T47D (cell line): ENCODE measurements at regions not wholly inside any gene's neighbourhood (a gene's known extent, or its start where the extent isn't known, plus 50 kb on each side); places are given as distances from the start of the nearest gene placed in this dataset.

Experiments
- DNase-seq, 2 experiments: peaks; one replicate each; pipeline versions ENCODE4 v3.0.0 to v3.0.0-alpha.2; 2011 to 2012; ENCODE audit warnings: low read depth in 1 of 2, low spot score in 1 of 2
- JUND ChIP-seq: IDR thresholded peaks from 2 replicates; pipeline ENCODE4 v1.6.1; 2012; ENCODE audit warnings: low read depth
- in situ Hi-C: cut with HindIII; loops from 2 replicates; pipeline ENCODE4 v1.10.0; 2016; ENCODE audit warnings: low sequenced_read_pairs, low pct_unique_long_range_greater_than_20kb

DNA sequence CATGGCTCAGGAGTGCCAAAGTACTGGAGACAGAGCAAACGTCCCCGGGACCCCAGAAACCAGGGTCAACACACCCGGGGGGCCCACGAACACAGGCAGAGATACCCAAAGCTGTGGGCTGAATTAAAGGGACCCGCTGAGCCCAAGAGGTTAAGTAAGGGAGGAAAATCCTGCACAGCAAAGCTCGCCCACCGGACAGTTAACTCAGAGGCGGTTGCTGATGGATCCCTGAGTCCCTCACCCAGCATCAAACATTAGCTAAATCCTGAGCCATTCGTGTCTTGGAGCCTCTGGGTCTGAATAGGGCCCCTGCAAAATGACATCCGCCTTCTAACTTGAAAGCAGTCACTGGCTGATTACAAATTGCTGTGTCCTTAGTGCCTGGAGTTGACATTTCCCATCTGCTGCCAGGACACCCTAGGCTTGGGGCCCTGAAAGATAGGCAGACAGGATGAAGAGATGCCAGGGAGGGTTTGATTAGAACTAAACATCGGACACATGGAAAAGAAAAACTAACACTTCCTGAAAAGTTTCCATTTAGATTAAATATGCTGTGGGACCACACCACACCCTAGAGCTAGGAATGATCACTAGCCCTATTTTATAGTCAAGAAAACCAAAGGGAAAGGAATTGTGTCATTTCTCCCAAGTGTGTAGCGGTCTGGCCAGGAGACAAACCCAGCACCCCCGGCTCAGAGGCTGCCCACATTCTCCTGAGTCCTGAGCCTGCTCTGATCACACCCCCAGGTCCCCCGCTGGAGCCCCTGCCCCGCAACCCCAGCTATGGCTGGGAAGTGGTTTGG lies 239.3 kb downstream of the NPHP4 start:
- DNase-seq, result no peak
- TF ChIP-seq JUND, result no peak
- in situ Hi-C loops, result no loop called here

DNA sequence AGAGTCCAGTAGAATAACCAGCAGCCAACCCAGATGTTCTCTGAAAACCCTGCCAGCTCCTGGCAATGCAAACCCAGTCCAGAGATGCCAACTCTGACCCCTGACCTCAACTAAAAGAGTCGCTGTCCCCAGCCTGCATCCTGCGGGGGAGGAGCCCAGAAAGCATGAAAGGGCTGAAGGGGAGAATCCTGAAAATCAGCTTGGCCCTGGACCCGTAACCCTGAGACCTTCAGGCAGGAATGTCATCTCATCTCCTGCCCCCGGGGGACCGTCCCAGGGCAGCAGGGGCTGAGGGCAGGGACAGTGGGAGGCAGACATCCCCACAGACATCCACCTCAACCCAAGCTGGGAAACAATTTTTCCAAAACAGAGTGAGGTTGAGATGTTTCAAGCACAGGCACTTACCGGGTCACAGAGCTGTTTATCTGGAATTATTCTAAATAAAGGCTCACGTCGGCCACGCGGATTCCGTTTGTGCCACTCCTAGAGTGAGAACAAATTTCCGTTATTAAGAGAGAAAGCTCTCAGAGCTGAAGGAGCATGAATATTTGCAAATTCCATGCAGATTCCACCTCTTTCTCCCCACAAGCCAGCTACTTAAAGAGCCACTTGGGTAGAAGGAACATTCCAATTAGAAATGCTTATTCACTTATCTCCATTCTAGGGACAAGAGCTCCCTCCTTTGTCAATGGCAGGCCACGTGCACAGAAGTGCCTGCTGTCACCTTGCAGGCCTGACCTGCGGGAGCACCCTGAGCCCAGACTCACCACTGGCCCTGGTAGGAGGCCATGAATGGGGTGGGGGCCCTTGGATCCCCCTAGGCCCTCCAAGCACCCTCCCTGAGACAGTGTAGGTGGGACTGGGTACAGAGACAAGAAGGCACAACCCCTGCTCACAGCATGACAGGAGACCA lies 240.1 kb downstream of the NPHP4 start:
- no peak for TF ChIP-seq JUND
- no peak for DNase-seq

DNA sequence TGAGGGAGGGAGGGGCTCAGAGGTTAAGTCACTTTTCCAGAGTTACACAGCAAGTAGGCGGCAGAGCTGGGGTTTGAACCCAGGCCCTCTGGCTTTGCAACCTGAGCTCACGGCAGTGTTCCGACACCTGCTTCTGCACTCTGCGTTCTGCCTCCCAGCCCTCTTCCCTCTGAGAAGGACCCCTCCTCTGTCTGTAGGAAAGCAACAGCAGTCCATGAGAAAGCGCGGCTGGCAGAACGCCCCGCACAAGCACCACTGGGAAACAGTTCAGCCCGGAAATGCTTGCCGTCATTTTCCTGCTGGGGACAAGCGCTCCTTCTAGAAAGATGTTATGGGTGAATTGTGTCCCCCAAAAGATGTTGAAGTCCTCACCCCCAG lies 241.1 kb downstream of the NPHP4 start:
- in situ Hi-C loops, result no loop called here
- TF ChIP-seq JUND, result no peak

More for the DNA sequence above, 240.1 kb downstream of the NPHP4 start:
- in situ Hi-C loops, result no loop called here

DNA sequence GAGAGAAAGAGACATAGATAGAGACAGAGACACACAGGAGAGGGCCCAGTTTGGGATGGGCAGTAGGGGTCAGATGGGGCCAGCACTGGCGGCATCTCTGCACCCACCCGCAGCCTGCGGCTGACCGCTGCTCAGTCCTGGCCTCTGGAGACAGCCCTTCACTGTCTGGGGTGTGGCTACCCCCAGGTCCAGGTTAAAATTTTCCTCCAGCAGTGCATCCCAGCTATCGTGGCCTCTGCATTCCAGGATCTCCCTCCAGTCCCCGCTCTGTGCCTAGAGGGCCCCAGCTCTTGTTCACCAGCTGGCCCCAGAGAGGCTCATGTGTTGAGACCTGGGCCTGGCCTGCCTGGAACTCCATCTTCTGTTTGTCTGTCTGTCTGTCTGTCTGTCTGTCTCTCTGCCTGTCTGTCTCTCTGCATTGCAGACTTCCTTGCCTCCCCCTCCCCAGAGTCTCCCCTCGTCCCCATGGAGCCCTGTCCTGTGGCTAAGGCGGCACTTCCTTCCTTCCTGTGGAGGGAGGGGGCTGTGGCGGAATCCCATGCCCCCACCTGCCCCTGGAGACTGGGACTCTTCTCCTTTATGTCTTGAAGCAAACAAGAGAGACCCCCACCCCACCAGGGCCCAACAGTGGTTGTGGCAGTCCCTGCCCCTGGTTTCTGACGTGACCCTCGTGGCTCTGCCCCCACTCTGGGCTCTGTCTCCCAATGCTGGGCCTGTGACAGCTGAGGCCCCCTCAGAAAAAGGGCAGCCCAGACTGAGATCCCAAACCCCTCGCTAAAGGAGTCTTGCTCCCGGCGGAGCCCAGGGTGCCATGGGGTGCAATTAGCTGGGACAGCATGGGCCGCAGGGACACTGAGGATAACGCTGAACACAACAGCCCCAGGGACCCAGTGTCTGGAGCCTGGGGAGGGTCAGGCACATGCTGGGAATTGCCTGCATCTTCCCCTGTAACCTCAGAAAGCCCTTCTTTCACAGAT lies 241.8 kb downstream of the NPHP4 start:
- in situ Hi-C loops, result no loop called here
- DNase-seq, result no peak

More for the DNA sequence above, 241.1 kb downstream of the NPHP4 start:
- no peak for DNase-seq

DNA sequence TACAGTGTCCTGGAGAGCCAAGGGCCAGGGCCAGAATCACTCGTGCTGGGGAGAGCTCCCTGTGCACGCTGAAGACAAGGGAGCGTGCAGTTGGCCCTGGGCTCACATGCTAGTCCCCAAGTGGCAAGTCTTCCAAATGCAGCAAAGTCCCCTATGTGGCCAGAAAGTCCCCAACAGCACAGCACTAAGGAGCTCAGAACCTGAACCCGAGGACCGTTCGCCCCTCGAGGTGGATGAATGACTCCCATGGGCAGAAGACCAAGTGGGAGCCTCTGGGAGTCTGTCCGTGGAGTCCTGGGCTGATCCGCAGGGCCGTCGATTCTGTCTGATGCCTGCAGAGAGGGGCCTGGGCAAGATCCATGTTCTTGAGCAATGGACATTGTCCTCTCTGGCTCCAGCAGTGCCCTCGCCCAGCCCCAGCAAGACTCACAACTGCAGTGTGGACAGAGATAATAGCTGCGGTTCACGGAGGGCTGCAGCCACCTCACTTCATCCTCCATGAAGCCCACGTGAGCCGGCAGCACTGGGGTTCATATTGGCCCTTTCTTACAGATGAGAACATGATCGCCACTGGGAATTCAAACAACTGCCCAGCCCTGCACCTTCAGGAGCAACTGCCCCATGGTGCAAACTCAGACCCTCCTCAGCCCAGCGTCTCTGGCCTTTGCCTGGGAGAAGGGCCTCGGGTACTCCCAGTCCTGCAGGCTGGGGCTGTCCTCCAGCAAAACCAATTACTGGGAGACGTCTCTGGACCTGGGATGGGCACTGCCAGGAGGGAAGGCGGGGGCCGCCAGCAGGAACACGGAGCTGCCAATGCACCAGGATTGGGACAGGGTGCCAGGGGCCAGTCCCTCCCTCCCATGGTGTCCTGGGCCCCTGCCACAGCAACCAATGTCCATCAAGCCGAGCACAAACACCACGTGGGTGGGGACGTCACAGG lies 243.7 kb downstream of the NPHP4 start:
- DNase-seq, result no peak
- no peak for TF ChIP-seq JUND
- in situ Hi-C loops, result no loop called here

More for the DNA sequence above, 241.8 kb downstream of the NPHP4 start:
- no peak for TF ChIP-seq JUND

DNA sequence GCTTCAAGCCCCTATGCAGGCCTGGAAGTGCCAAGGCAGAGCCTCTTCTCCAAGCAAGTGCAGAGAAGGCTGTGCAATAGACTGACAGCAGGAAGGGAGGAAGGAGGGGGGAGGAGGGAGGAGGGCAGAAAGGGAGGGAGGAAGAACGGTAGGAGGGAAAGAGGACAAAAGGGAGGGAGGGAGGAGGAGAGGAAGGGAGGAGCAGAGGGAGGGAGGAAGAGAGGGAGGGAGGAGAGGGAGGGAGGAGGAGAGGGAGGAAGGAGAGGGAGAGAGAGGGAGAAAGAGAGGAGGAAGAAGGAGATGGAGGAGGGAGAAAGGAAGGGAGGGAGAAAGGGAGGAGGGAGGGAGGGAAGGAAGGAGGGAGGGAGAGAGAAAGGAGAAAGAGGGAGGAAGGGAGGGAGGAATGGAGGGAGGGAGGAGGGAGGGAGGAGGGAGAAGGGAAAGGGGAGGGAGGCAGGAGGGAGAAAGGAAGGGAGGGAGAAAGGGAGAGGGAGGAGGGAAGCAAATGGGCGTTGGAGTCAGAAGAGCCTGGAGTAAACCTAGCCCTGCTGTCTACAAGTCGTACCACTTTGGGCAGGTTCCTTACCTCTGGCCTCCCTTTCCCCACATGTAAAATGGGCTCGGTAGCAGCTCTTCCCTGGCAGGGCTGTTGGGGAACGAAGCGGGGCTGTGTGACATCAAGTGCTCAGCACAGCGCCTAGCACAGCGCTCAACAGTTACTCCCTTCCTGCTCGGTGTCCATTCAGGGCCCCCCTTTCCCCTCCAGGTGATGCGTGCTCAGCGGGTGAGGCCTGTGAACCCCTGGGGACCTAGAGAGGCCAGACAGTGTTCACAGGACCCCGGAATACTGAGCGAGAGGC lies 244.6 kb downstream of the NPHP4 start:
- in situ Hi-C loops, result no loop called here

DNA sequence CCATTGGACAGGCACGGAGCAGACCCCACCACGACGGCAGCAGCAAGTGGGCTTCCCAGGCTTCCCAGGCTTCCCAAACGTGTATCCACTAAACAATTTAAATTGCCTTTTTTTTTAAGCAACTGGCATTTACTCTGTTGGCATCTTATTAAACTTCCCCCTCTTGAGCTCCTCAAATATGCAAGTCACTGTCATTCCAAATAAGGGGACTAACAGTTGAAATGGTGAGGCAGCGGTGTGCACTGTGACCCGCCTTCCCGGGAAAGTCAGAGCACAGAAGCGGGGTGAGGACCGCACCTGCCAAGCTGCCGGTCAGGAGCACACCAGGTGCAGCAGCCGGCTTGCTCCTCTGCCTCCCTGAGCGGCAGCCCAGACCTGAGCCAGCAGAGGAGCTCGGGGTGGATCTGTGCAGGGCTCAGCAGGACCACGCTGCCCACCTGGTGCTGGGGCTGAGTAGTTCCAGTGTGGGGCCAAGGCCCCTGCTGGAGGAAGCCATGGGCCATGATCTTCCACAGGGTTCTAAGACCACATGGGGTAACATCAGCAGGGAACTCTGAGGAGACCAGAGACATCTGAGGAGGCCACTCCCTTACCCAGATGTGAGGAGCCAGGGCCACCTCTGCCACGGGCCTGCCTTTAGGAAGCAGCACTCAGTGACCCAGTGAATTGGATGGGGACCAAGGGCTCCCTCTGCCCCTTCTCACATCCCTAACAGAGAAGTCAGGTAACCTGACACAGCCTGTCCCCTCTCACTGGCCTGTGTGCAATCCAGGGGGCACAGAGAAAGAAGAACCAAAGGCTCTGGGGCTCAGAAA lies 245.4 kb downstream of the NPHP4 start:
- no peak for DNase-seq
- TF ChIP-seq JUND, result no peak
- in situ Hi-C loops, result no loop called here

More for the DNA sequence above, 244.6 kb downstream of the NPHP4 start:
- TF ChIP-seq JUND, result no peak
- no peak for DNase-seq

DNA sequence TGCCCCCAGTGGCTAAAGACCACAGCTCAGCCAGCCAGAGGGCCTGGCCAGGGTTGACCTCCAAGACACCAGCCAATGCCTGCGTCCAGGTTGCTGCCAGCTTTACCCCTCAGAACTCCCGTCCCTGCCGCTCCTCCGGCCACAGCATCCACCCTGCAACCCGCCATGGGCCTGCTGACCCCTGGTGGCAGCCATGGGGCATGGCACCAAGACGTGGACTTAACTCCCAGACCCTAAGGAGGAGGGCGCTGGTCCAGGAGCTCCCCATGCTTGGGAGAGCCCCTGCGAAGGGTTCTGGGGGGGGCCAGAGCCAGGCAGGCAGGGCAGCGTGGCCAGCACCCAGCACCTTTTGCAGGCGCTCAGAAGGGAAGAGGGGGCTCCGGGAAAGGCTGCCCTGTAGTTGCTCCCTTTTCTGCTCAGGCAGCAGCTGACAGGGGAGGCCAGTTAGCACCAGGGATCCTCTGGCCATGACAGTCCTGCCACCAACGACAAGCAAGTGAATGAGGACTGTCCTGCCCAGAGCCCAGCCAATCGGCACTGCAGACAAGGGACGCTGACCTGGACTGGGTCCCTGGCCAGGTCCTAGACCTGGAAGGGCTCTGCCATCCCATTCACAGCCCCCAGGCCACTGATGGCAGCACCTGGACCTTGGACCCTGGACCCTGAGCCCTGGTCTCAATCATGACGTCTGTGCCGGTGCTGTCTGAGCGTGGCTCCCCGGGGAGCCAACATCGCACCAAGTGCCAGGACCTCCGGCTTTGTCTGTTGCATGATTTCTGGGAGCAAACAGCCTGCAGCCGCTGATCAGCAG lies 246.2 kb downstream of the NPHP4 start:
- TF ChIP-seq JUND, result no peak
- in situ Hi-C loops, result no loop called here
- peak; percentile 72 to 83 for DNase-seq
